Mesendoderm (in vitro differentiated cells): ENCODE measurements at regions not wholly inside any gene's neighbourhood (a gene's known extent, or its start where the extent isn't known, plus 50 kb on each side); places are given as distances from the start of the nearest gene placed in this dataset.
"Not testable (repeated sequence)": the region's sequence is repeated elsewhere in the genome, so short reads cannot be mapped to it uniquely, and the experiment has no call there.

ENCODE experiments used
- DNase-seq: peaks from one replicate; pipeline ENCODE4 v3.0.0; 2013
- H2AK5ac ChIP-seq: 2 replicates; pipeline ENCODE4 v1.6.1; 2013; ENCODE audit warnings: low read length, inconsistent platforms
- H2BK120ac ChIP-seq: 2 replicates; pipeline ENCODE4 v1.6.1; 2013; ENCODE audit warnings: low read depth, mild to moderate bottlenecking, low read length, moderate library complexity, mixed read lengths
- H2BK15ac ChIP-seq: replicated peaks from 2 replicates; pipeline ENCODE4 v1.6.1; 2013; ENCODE audit warnings: low read depth, mild to moderate bottlenecking, moderate library complexity
- H2BK5ac ChIP-seq: 2 replicates; pipeline ENCODE4 v1.6.1; 2013; ENCODE audit warnings: low read length, inconsistent platforms
- H3K18ac ChIP-seq: 2 replicates; pipeline ENCODE4 v1.6.1; 2013; ENCODE audit warnings: mild to moderate bottlenecking, low read length, mixed read lengths
- H3K23ac ChIP-seq: one replicate; pipeline ENCODE4 v1.6.1; 2013; ENCODE audit warnings: low read length
- H3K27ac ChIP-seq: 2 replicates; pipeline ENCODE4 v1.5.1; 2013; ENCODE audit warnings: low read depth, mild to moderate bottlenecking, inconsistent platforms, low read length, moderate library complexity
- H3K27me3 ChIP-seq: 2 replicates; pipeline ENCODE4 v1.6.1; 2013; ENCODE audit warnings: low read length, control low read depth, mild to moderate bottlenecking, inconsistent platforms; ENCODE audit not compliant: insufficient read depth, poor library complexity
- H3K36me3 ChIP-seq: 2 replicates; pipeline ENCODE4 v1.6.1; 2013; ENCODE audit warnings: low read length, inconsistent platforms; ENCODE audit not compliant: control insufficient read depth, insufficient read depth
- H3K4ac ChIP-seq: one replicate; pipeline ENCODE4 v1.6.1; 2013; ENCODE audit warnings: low read depth, mild to moderate bottlenecking, low read length, moderate library complexity
- H3K4me1 ChIP-seq: 2 replicates; pipeline ENCODE4 v1.6.1; 2013; ENCODE audit warnings: low read depth, low read length, inconsistent platforms; ENCODE audit not compliant: control insufficient read depth
- H3K4me2 ChIP-seq: 2 replicates; pipeline ENCODE4 v1.6.1; 2013; ENCODE audit warnings: low read length
- H3K4me3 ChIP-seq: 2 replicates; pipeline ENCODE4 v1.5.1; 2013; ENCODE audit warnings: mild to moderate bottlenecking, low read length
- H3K56ac ChIP-seq: one replicate; pipeline ENCODE4 v1.6.1; 2013; ENCODE audit warnings: low read length
- H3K79me1 ChIP-seq: 2 replicates; pipeline ENCODE4 v1.6.1; 2013; ENCODE audit warnings: low read length, inconsistent platforms
- H3K79me2 ChIP-seq: 2 replicates; pipeline ENCODE4 v1.6.1; 2013; ENCODE audit warnings: mild to moderate bottlenecking, low read length; ENCODE audit not compliant: control insufficient read depth, insufficient read depth
- H3K9ac ChIP-seq: 2 replicates; pipeline ENCODE4 v1.6.1; 2013; ENCODE audit warnings: low read length, inconsistent platforms
- H4K5ac ChIP-seq: one replicate; pipeline ENCODE4 v1.6.1; 2013; ENCODE audit warnings: low read length
- H4K8ac ChIP-seq: one replicate; pipeline ENCODE4 v1.6.1; 2013; ENCODE audit warnings: low read depth, mild to moderate bottlenecking, control low read depth, low read length, moderate library complexity
- WGBS: extraction: QIAGEN DNeasy Blood & Tissue Kit; methylation state at CpG from one replicate; pipeline ENCODE4 v1.1.7; 2013; ENCODE audit warnings: low lambda C conversion rate, missing lambda C conversion rate; ENCODE audit not compliant: insufficient coverage; ENCODE audit errors: extremely low coverage; 5-methylcytosine and 5-hydroxymethylcytosine counted together

DNA sequence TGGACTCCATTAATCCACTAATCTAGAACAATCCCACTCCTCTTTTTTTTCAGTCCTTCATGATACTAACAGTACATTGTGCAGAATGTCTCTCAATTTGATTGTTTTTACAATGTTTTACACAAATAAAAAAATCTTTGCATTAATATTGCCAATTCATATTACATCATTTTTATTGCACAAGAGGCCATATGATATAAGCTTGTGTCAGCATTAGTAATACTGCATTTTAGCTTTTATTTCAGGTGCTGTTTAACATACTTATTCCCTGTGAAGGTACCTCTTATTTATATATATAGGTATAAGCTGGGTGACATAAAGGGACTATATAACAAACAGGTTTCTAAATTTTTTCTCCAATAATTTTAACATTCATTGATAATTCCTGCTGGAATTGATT lies 737.4 kb downstream of the DNAH5 start:
- H3K23ac ChIP-seq: no peak overlapping the region
- H3K4ac ChIP-seq: no peak overlapping the region
- no peak overlapping the region for H3K4me2 ChIP-seq
- H3K18ac ChIP-seq: no peak overlapping the region
- no peaks in the 10 kb centered on the region for H3K79me2 ChIP-seq
- H3K36me3 ChIP-seq: no peaks in the 10 kb centered on the region
- no peak overlapping the region for H3K56ac ChIP-seq
- no peak overlapping the region for H2BK120ac ChIP-seq
- H2BK15ac ChIP-seq: no peak overlapping the region
- no peaks in the 10 kb centered on the region for H3K27me3 ChIP-seq
- H3K9ac ChIP-seq: no peak overlapping the region
- H2AK5ac ChIP-seq: no peak overlapping the region
- no peak overlapping the region for H2BK5ac ChIP-seq
- H3K79me1 ChIP-seq: no peaks in the 10 kb centered on the region
- H3K4me3 ChIP-seq: no peak overlapping the region
- no peak overlapping the region for H3K27ac ChIP-seq
- no peak for DNase-seq
- no peaks in the 10 kb centered on the region for H3K4me1 ChIP-seq
- H4K5ac ChIP-seq: no peak overlapping the region
- H4K8ac ChIP-seq: no peak overlapping the region

- Histone ChIP-seq H3K9ac (no peak overlapping the region), H3K27me3 (no peaks in the 10 kb centered on the region), H3K4me2 (no peak overlapping the region), H3K18ac (no peak overlapping the region), H2BK15ac (no peak overlapping the region), H3K4ac (no peak overlapping the region), H2AK5ac (no peak overlapping the region), H2BK5ac (no peak overlapping the region), H3K56ac (no peak overlapping the region), H3K4me1 (no peaks in the 10 kb centered on the region), H2BK120ac (no peak overlapping the region), H4K8ac (no peak overlapping the region), H3K23ac (no peak overlapping the region), H3K79me2 (no peaks in the 10 kb centered on the region), H4K5ac (no peak overlapping the region), H3K36me3 (no peaks in the 10 kb centered on the region), H3K79me1 (no peaks in the 10 kb centered on the region), H3K4me3 (no peak overlapping the region), H3K27ac (no peak overlapping the region)
- WGBS: no CpG with 5 or more reads among the region's 6 CpGs
- DNase-seq: no peak
Measured at GRCh38 chr5:13201022-13201421, 743.5 kb downstream of the DNAH5 start.

GRCh38 chr5:13198226-13198625 lies 746.3 kb downstream of the DNAH5 start:
- not testable (repeated sequence) for DNase-seq

GRCh38 chr5:13189532-13189931 lies 755.0 kb downstream of the DNAH5 start:
- no peaks in the 10 kb centered on the region for H3K4me1 ChIP-seq
- no peaks in the 10 kb centered on the region for H3K79me2 ChIP-seq
- H3K79me1 ChIP-seq: no peaks in the 10 kb centered on the region
- H3K36me3 ChIP-seq: no peaks in the 10 kb centered on the region
- H3K4ac ChIP-seq: no peak overlapping the region
- no CpG with 5 or more reads among the region's 4 CpGs for WGBS
- H2BK15ac ChIP-seq: no peak overlapping the region
- no peak overlapping the region for H4K8ac ChIP-seq
- H3K4me3 ChIP-seq: no peak overlapping the region
- no peaks in the 10 kb centered on the region for H3K27me3 ChIP-seq
- H2BK5ac ChIP-seq: no peak overlapping the region
- H2BK120ac ChIP-seq: no peak overlapping the region
- DNase-seq: no peak
- H3K4me2 ChIP-seq: no peak overlapping the region
- H3K9ac ChIP-seq: no peak overlapping the region
- no peak overlapping the region for H3K27ac ChIP-seq
- no peak overlapping the region for H3K23ac ChIP-seq
- no peak overlapping the region for H3K56ac ChIP-seq
- no peak overlapping the region for H3K18ac ChIP-seq
- H4K5ac ChIP-seq: no peak overlapping the region
- H2AK5ac ChIP-seq: no peak overlapping the region

More at GRCh38 chr5:13198226-13198625, 746.3 kb downstream of the DNAH5 start:
- not testable (repeated sequence) for H3K79me2 ChIP-seq, H3K56ac ChIP-seq, H3K27me3 ChIP-seq, H3K79me1 ChIP-seq, H3K4ac ChIP-seq, H4K8ac ChIP-seq, H3K18ac ChIP-seq, H3K4me2 ChIP-seq, H3K4me3 ChIP-seq, H3K36me3 ChIP-seq, H4K5ac ChIP-seq, H2BK15ac ChIP-seq, H2AK5ac ChIP-seq, H3K27ac ChIP-seq, H3K4me1 ChIP-seq, H2BK120ac ChIP-seq, H3K9ac ChIP-seq, H3K23ac ChIP-seq, H2BK5ac ChIP-seq
- no CpG with 5 or more reads among the region's 2 CpGs for WGBS

DNA sequence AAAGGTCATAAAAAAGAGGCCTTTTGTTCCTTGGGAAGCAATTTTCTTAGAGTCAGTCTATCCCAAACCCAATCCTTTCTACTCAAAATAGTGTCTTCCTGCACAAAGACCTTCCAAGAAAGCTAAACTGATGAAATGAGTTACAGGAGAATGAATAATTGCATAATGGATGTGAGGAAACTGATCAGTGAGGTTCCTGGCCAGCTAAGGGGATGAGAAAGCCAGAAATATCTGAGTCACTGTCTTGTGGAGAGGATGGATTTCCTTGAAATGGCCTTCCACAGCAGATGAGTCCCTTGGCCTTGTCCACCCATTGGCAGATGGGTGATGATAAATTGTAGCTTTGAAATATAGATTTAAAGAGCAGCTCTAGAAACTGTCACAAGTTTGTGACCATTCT lies 756.1 kb downstream of the DNAH5 start:
- Histone ChIP-seq H3K36me3 (no peaks in the 10 kb centered on the region), H3K79me1 (no peaks in the 10 kb centered on the region), H3K27me3 (no peaks in the 10 kb centered on the region), H2BK120ac (no peak overlapping the region), H2BK5ac (no peak overlapping the region), H3K9ac (no peak overlapping the region), H3K4me2 (no peak overlapping the region), H4K8ac (no peak overlapping the region), H4K5ac (no peak overlapping the region), H2AK5ac (no peak overlapping the region), H3K18ac (no peak overlapping the region), H3K79me2 (no peaks in the 10 kb centered on the region), H3K23ac (no peak overlapping the region), H2BK15ac (no peak overlapping the region), H3K4me1 (no peaks in the 10 kb centered on the region), H3K4me3 (no peak overlapping the region), H3K27ac (no peak overlapping the region), H3K56ac (no peak overlapping the region), H3K4ac (no peak overlapping the region)
- no peak for DNase-seq

DNA sequence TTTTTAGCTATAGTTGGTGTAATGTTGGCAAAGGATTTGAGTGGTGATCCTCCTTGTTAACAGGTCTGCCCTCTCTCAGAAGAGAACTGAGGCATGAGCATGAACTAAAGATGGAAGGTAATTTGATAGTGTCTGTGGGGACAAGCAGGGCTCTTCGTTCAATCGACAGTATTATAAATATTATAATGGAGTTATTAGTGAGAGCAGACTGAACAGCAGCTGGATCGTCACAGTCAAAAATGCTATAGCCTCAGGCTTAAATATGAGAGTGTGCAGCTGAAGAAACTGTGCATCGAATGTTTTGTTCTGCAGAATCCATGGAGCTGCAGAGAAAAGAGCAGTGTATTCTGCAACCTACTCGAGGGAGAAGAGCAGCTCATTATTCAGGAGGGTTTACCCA lies 757.3 kb downstream of the DNAH5 start:
- no peak for DNase-seq
- H4K8ac ChIP-seq: no peak overlapping the region
- no peak overlapping the region for H3K4ac ChIP-seq
- H3K4me1 ChIP-seq: no peaks in the 10 kb centered on the region
- no peak overlapping the region for H4K5ac ChIP-seq
- no peak overlapping the region for H3K4me3 ChIP-seq
- H3K9ac ChIP-seq: no peak overlapping the region
- no peak overlapping the region for H3K4me2 ChIP-seq
- no peak overlapping the region for H2BK5ac ChIP-seq
- H2BK120ac ChIP-seq: no peak overlapping the region
- no peak overlapping the region for H2AK5ac ChIP-seq
- no peaks in the 10 kb centered on the region for H3K79me1 ChIP-seq
- no peak overlapping the region for H3K23ac ChIP-seq
- no CpG with 5 or more reads among the region's 5 CpGs for WGBS
- no peaks in the 10 kb centered on the region for H3K79me2 ChIP-seq
- H3K18ac ChIP-seq: no peak overlapping the region
- no peak overlapping the region for H2BK15ac ChIP-seq
- no peaks in the 10 kb centered on the region for H3K27me3 ChIP-seq
- no peaks in the 10 kb centered on the region for H3K36me3 ChIP-seq
- no peak overlapping the region for H3K56ac ChIP-seq
- H3K27ac ChIP-seq: no peak overlapping the region
